Thoracic aorta (tissue), 2 donors: ENCODE measurements at regions not wholly inside any gene's neighbourhood (a gene's known extent, or its start where the extent isn't known, plus 50 kb on each side); places are given as distances from the start of the nearest gene placed in this dataset.

Source experiments
- ATAC-seq: fragments of 150-250 bp; one replicate; pipeline ENCODE4 v1.8.0; 2017; ENCODE audit warnings: low read depth; ENCODE audit not compliant: insufficient number of reproducible peaks, low FRiP score
- DNase-seq: peaks from one replicate; pipeline ENCODE4 v3.0.0-alpha.2; 2020; ENCODE audit warnings: low spot score
- H3K27ac ChIP-seq, 2 donors: fragments of 200-600 bp; sonication (generic); 1 replicate in 1 of 2; 2 replicates in 1 of 2; pipeline ENCODE4 v1.5.1; 2016; ENCODE audit warnings: mild to moderate bottlenecking in 2 of 2, moderate library complexity in 2 of 2
- H3K27me3 ChIP-seq: fragments of 200-600 bp; sonication (generic); replicated peaks from 2 replicates; pipeline ENCODE4 v1.6.0; 2016; ENCODE audit warnings: mild to moderate bottlenecking; ENCODE audit not compliant: insufficient read depth
- H3K36me3 ChIP-seq: fragments of 200-600 bp; sonication (generic); one replicate; pipeline ENCODE4 v1.5.1; 2016
- H3K4me1 ChIP-seq, 2 donors: fragments of 200-600 bp; sonication (generic); 1 replicate in 1 of 2; 2 replicates in 1 of 2; pipeline versions ENCODE4 v1.5.1 to v1.6.0; 2016; ENCODE audit warnings: low read depth in 2 of 2, mild to moderate bottlenecking in 1 of 2; ENCODE audit not compliant: control insufficient read depth in 1 of 2
- H3K4me3 ChIP-seq: fragments of 200-600 bp; sonication (generic); 2 replicates; pipeline ENCODE4 v1.5.1; 2016; ENCODE audit warnings: mild to moderate bottlenecking
- H3K9me3 ChIP-seq: fragments of 200-600 bp; sonication (generic); 2 replicates; pipeline ENCODE4 v1.5.1; 2016
- CTCF ChIP-seq: fragments of 200-600 bp; sonication (generic); IDR thresholded peaks from one replicate; pipeline ENCODE4 v1.5.1; 2019; ENCODE audit warnings: antibody characterized with exemption

DNA sequence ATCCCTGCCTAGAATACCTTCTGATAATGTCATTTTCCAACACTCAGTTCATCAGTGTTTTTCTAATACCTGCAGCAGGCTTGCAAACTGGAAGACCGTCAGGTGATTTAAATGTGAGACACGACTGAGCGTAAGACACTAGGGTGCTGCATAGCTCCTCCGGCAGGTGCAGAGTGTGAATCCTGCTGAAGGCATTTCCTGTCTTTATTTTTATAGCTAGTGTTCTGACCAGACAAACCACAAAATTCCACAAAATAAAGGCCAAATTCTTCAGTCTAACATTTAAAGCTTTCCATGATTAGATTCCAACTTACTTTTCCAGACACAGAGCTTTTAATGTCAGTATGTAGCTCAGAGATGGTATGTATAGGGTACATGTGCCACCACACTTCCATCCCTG lies 70.7 kb downstream of the BBS10 start:
- Histone ChIP-seq H3K27ac (no peak overlapping the region), H3K4me1 (no peaks in the 10 kb centered on the region), H3K9me3 (no peaks in the 10 kb centered on the region), H3K27me3 (no peaks in the 10 kb centered on the region), H3K4me3 (no peak overlapping the region), H3K36me3 (no peaks in the 10 kb centered on the region)
- DNase-seq (no peak), ATAC-seq (no peak)
- no peak for TF ChIP-seq CTCF

- H3K9me3 ChIP-seq, result no peaks in the 10 kb centered on the region
- no peak for ATAC-seq
- no peak for DNase-seq
Measured at GRCh38 chr12:76276499-76277151, 71.6 kb downstream of the BBS10 start.

DNA sequence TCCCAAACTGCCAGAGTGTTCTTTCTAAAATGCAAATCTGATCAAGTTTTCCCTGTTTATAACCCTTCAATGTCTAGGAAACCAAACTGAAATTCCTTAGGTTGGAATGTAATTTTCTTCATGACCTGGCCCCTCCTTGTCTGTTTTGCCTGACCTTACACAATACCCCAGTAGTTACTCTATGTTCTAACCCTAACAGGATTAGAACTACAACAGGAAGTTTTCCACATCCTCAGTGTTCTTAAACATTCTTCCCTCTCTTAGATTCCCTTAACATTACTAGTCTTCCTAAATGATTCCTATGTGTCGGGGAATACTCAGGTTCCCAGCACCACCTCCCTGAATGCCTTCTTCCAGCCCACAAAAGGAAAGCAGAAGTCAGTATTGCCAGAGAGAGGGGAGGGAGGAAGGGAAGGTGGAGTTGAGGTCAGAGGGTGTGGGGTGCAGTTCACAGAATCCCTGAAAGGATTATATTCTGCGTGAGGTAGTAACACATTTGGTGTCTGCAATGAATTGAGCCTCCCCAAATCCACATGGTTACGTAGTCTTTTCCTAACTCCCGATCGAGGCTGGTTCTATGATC lies 72.6 kb downstream of the BBS10 start:
- Histone ChIP-seq H3K4me1 (no peaks in the 10 kb centered on the region), H3K36me3 (no peaks in the 10 kb centered on the region), H3K27ac (no peak overlapping the region), H3K27me3 (no peaks in the 10 kb centered on the region), H3K4me3 (no peak overlapping the region), H3K9me3 (no peaks in the 10 kb centered on the region)
- DNase-seq, result no peak
- no peak for TF ChIP-seq CTCF
- ATAC-seq, result no peak

More at GRCh38 chr12:76276499-76277151, 71.6 kb downstream of the BBS10 start:
- Histone ChIP-seq H3K4me1 (no peaks in the 10 kb centered on the region), H3K27me3 (no peaks in the 10 kb centered on the region), H3K27ac (no peak overlapping the region), H3K36me3 (no peaks in the 10 kb centered on the region), H3K4me3 (no peak overlapping the region)
- TF ChIP-seq CTCF, result no peak

GRCh38 chr12:76274420-76275083 lies 73.7 kb downstream of the BBS10 start:
- Histone ChIP-seq H3K27ac (no peak overlapping the region), H3K4me1 (no peaks in the 10 kb centered on the region), H3K4me3 (no peak overlapping the region), H3K9me3 (no peaks in the 10 kb centered on the region), H3K36me3 (no peaks in the 10 kb centered on the region), H3K27me3 (no peaks in the 10 kb centered on the region)
- no peak for TF ChIP-seq CTCF
- DNase-seq (no peak), ATAC-seq (no peak)

DNA sequence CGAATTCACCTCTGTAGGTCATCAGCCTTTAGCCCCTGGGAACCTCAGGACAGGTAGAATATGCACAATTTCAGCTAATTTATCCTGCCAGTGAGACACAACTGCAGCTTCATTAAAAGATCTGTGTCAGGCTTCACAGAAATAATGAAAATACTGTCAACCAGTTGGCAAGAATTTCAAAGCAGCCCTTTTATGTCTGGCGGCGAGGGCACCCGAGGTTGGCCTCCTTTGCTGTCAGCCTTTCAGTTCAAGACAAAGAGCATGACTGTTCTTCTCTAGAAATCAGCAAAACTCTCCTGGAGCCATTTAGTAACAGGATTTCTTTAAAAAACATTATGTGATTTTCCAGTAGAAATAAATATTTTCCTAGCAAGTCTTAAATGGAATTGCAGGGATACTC lies 75.9 kb downstream of the BBS10 start:
- Histone ChIP-seq H3K27me3 (no peaks in the 10 kb centered on the region), H3K4me3 (no peak overlapping the region), H3K4me1 (no peaks in the 10 kb centered on the region), H3K27ac (no peak overlapping the region), H3K9me3 (no peaks in the 10 kb centered on the region), H3K36me3 (no peaks in the 10 kb centered on the region)
- no peak for DNase-seq
- no peak for ATAC-seq
- no peak for TF ChIP-seq CTCF
